ENCODE measurements at regions not wholly inside any gene's neighbourhood (a gene's known extent, or its start where the extent isn't known, plus 50 kb on each side); places are given as distances from the start of the nearest gene placed in this dataset.

DNA sequence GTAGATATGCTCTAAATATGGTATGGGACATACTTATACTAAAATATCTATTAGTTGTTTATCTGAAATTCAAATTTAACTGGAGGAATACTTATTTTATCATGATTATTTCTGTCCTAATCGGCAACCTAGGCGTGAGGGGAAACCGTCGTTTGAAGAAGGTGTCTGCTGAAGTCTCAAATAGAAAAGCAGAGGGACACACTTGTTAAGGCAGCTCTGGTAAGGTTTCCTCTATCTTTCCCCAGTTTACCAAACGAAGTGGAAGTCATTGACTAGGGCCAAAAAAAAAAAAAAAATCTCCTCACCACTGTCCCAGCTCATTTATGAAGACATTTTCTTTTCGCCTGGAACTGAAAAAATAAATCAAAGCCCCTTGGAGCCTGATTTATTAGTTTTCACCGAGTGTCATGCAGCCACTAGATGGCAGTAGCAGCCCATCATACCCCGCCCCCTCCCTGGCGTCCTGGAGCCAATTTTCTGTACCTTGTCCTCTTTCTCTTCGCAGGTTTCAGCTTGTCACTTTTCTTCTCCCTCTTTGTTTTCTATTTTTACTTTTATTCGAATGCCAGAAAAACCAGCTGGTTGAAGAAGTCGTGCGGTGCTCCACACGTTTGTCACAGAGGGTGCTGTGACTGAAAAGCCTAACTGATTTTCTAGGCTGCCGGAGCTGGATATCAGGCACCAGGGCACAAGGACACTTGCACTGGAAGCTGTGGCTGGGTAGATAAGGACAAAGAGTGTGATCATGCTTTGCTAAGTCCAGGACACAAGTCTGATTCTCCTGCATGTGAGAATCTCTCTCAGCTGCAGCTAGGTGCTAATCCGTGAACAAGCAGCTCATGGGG, 238.7 kb downstream of the ZPLD1 start:
- POLR2A ChIA-PET, result interaction anchor here (0.6 to 0.7 kb wide), 2 partner anchors 12 to 36 kb away, joined by 3 to 4 read pairs; no protein-coding TSS in a partner anchor
- Mint-ChIP-seq H3K4me3 (no peak overlapping the region), H3K9me3 (no peaks in the 10 kb centered on the region), H3K4me1 (peaks cover 3% of the 10 kb centered on the region), H3K27ac (no peak overlapping the region), H3K27me3 (peaks cover 2% of the 10 kb centered on the region), H3K36me3 (ENCODE audit: low read depth) (no peaks in the 10 kb centered on the region)
- DNase-seq, result peak; percentile 59
- CTCF ChIA-PET, result interaction anchor here (0.6 kb wide), 3 partner anchors 244 to 1727 kb away, joined by 3 to 4 read pairs (median 3); no protein-coding TSS in a partner anchor

DNA sequence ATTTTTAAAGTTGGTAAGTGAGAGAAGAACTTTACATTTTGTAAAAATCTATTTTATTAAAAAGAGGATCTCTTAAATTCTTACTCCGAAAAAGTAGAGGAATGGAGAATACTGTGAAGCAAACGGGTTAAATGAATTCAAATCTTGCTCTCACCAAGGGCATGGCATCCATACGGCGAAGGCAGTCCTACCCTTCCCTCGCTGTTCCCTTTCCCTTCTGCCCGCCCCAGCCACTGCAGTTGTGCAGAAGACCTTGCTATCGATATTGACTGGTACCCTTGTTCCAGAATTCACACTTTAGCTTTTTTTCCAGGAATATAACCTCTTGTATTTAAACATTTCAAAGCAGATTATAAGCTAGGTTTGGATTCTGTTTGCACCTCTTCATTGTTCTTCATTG, 239.5 kb downstream of the ZPLD1 start:
- Mint-ChIP-seq H3K9me3 (no peaks in the 10 kb centered on the region), H3K27me3 (peaks cover 2% of the 10 kb centered on the region), H3K27ac (no peak overlapping the region), H3K4me1 (peaks cover 3% of the 10 kb centered on the region), H3K36me3 (ENCODE audit: low read depth) (no peaks in the 10 kb centered on the region), H3K4me3 (no peak overlapping the region)
- ChIA-PET CTCF (no interaction called here), POLR2A (no interaction called here)
- DNase-seq, result no peak

DNA sequence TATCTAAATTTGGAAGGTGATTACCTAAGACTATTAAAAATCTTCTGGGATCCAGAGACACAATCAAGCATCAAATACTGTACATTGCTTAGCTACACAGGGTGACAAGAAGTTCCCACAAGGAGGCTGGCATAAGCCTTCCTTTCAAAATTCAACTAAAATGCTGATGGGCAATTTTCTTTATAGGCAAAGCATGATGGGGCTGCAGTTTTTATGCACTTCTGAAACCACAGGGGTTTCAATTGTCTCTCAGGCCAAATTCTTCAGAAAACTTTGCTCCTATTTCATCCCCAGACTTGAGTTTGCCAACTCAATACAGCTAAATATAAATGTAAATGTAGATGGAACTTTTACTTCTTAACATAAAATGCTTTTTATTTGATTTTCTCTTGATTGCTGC, 241.6 kb downstream of the ZPLD1 start:
- CTCF ChIA-PET, result no interaction called here
- no peak for DNase-seq
- POLR2A ChIA-PET, result no interaction called here
- Mint-ChIP-seq H3K27ac (no peak overlapping the region), H3K9me3 (no peaks in the 10 kb centered on the region), H3K36me3 (ENCODE audit: low read depth) (no peaks in the 10 kb centered on the region), H3K4me1 (peaks cover 3% of the 10 kb centered on the region), H3K27me3 (peaks cover 2% of the 10 kb centered on the region), H3K4me3 (no peak overlapping the region)

DNA sequence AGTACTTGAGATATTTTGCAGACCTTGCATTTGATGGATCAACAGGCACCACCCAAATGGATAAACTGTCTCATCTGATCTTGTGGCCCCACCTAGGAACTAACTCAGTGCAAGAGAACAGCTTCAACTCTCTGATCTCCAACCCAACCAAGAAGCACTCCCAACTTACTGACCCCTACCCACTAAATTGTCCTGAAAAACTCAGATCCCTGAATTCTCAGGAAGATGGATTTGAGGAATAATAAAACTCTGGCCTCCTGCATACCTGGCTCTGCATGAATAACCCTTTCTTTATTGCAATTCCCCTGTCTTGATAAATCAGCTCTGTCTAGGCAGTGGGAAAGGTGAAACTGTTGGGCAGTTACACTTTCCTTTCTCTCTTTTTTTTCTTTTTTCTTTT, 247.9 kb downstream of the ZPLD1 start:
- no peaks in the 10 kb centered on the region for H3K4me1 Mint-ChIP-seq
- ChIA-PET POLR2A (no interaction called here), CTCF (no interaction called here)
- H3K27ac Mint-ChIP-seq, result no peak overlapping the region
- H3K9me3 Mint-ChIP-seq, result no peaks in the 10 kb centered on the region
- H3K36me3 Mint-ChIP-seq (ENCODE audit: low read depth), result no peaks in the 10 kb centered on the region
- H3K27me3 Mint-ChIP-seq, result peaks cover 9% of the 10 kb centered on the region
- no peak for DNase-seq
- H3K4me3 Mint-ChIP-seq, result no peak overlapping the region

DNA sequence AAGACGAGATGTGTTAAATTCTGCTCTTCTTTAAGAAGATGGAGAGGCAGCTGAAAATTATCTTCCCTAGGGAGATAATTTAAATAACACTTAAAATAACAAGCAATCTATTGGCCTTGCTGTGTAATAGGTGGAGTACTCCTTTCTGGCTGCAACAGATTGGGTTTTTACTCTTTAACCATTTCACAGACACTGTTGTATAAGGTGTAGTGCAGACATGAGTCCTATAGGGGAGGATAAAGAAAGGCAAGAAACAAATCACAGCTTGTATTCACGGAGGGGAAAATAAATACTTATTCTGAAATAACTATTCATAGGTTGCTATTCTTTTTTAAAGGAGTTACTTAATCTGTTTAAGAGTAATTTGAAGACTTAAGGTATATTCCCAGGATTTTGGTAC, 252.0 kb downstream of the ZPLD1 start:
- Mint-ChIP-seq H3K9me3 (no peaks in the 10 kb centered on the region), H3K27ac (no peak overlapping the region), H3K36me3 (ENCODE audit: low read depth) (no peaks in the 10 kb centered on the region), H3K4me1 (no peaks in the 10 kb centered on the region), H3K4me3 (no peak overlapping the region), H3K27me3 (peaks cover 9% of the 10 kb centered on the region)
- ChIA-PET CTCF (no interaction called here), POLR2A (no interaction called here)
- DNase-seq, result no peak

DNA sequence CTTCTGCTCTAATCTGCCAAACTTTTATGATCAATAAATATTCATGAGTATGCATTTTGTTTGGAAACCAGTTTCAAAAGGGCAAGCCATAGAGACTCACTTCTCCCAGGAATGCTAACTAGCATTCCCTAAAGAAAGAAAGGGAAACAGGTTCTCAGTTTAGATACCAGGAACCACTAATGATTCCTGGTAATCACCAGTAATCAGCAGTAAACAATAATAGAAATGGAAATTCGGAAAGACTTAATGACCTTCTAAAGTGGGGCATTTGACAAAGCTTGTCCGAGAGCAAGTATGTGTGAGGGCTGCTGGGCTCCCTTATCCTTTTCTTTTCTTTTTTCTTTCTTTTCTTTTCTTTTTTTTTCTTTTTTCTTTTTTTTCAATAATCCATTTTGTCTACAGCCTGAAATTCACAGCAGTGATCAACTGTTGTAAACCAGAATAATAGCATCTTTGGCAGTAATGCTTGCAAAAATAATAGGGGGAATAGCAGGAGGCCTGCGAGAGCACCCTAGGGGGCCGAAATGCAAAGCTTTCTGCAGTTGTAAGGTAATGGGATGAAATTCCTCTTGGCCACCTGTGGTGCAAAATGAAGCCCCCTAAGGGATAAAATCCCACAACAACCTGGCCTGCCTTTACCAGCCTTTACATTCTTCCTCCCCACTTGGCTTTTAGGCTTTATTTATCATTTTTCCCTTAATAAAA, 253.2 kb downstream of the ZPLD1 start:
- Mint-ChIP-seq H3K4me1 (no peaks in the 10 kb centered on the region), H3K9me3 (no peaks in the 10 kb centered on the region), H3K27me3 (peaks cover 4% of the 10 kb centered on the region), H3K36me3 (ENCODE audit: low read depth) (no peaks in the 10 kb centered on the region), H3K27ac (no peak overlapping the region), H3K4me3 (no peak overlapping the region)
- ChIA-PET POLR2A (no interaction called here), CTCF (no interaction called here)
- no peak for DNase-seq

DNA sequence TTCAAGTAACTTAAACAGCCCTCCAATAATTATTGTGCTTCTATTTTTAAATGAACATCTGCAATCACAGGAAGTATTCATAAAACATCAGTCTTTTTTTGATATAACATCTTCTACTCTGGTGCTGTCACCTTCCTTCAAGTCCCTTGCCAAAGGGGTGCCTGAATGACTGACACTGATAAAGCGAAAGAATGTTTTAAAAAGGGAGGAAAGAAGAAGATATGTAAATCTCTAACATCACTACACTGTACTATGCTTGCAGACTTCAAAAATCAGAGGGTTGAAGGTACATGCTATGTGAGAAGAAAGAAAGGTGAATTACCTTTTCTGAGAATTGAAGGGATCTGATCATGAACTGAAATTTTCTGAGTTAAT, 253.7 kb downstream of the ZPLD1 start:
- Mint-ChIP-seq H3K4me3 (no peak overlapping the region), H3K4me1 (no peaks in the 10 kb centered on the region), H3K9me3 (no peaks in the 10 kb centered on the region), H3K36me3 (ENCODE audit: low read depth) (no peaks in the 10 kb centered on the region), H3K27ac (no peak overlapping the region), H3K27me3 (peaks cover 4% of the 10 kb centered on the region)
- POLR2A ChIA-PET, result no interaction called here
- no peak for DNase-seq
- CTCF ChIA-PET, result no interaction called here

DNA sequence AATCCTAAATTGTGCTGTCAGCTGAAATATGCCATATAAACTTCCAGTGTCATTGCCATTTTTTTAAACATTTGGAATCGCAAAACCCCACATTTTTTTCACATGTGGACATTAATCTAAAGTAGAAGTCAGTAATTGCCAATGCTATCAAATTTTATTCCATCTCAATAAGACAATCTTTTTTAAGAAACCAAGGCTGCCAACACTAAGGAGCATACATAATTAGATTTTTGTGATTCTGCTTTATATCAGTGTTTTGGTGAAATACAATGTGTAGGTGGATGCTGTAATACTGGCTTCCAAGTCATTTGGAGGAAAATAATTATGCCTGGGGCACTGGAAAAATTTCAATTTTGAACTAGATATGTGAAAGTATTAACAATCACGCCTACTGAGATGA, 256.7 kb downstream of the ZPLD1 start:
- Mint-ChIP-seq H3K27ac (no peak overlapping the region), H3K9me3 (no peaks in the 10 kb centered on the region), H3K36me3 (ENCODE audit: low read depth) (no peaks in the 10 kb centered on the region), H3K4me3 (no peak overlapping the region), H3K4me1 (no peaks in the 10 kb centered on the region), H3K27me3 (peaks cover 4% of the 10 kb centered on the region)
- no peak for DNase-seq
- POLR2A ChIA-PET, result no interaction called here
- CTCF ChIA-PET, result no interaction called here

DNA sequence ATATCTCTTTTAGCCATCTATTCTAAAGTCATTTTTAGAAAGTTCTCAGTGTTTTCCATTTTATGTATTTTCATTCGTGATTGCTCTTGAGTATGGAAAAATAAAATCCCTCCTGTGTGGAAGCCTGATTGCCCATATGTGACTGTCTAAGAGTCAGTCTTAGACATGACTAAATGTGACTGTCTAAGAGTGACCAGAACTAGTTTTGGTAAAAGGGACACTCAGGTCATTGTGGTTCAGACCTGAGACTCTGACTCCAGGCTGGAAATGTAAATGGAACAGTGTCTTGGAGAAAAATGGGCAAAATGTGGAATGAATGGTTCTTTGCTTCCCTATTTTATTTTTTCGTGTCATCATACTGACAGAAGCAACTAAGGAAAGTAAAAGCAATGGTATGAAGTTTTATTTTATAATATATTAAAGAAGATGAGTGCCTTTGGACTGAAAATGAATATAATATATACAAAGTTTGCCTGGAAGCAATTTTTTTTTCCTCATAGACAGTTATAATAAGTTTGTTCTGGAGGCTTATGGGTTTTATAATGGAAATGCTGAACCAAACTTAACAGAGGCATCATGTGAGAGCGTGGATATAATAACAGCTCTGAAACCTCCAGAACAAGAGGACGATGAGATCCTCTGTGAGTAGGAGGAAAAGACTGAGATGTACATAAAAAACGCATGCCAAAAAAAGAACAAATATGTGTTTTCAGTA, 264.4 kb downstream of the ZPLD1 start:
- H3K27me3 Mint-ChIP-seq, result peaks cover 2% of the 10 kb centered on the region
- H3K36me3 Mint-ChIP-seq (ENCODE audit: low read depth), result no peaks in the 10 kb centered on the region
- no peaks in the 10 kb centered on the region for H3K9me3 Mint-ChIP-seq
- H3K4me3 Mint-ChIP-seq, result no peak overlapping the region
- DNase-seq, result no peak
- ChIA-PET CTCF (no interaction called here), POLR2A (no interaction called here)
- H3K27ac Mint-ChIP-seq, result no peak overlapping the region
- no peaks in the 10 kb centered on the region for H3K4me1 Mint-ChIP-seq

DNA sequence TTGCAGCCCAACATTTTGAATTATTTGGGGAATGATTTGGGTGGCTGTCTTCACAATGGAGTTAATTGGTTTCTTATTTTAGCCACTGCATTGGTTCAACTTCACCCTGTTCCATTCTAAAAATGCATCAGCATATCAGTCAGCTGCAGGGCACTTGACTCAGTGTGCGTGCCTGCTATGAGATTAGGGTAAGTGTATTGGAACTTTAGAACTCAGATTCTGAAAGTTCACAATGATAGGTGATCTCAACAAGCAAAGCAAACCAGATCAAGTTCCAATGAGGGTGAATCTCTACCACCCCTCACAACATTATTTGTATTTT, 265.0 kb downstream of the ZPLD1 start:
- Mint-ChIP-seq H3K4me3 (no peak overlapping the region), H3K4me1 (no peaks in the 10 kb centered on the region), H3K36me3 (ENCODE audit: low read depth) (no peaks in the 10 kb centered on the region), H3K27me3 (peaks cover 2% of the 10 kb centered on the region), H3K9me3 (no peaks in the 10 kb centered on the region), H3K27ac (no peak overlapping the region)
- DNase-seq, result no peak
- ChIA-PET CTCF (no interaction called here), POLR2A (no interaction called here)

DNA sequence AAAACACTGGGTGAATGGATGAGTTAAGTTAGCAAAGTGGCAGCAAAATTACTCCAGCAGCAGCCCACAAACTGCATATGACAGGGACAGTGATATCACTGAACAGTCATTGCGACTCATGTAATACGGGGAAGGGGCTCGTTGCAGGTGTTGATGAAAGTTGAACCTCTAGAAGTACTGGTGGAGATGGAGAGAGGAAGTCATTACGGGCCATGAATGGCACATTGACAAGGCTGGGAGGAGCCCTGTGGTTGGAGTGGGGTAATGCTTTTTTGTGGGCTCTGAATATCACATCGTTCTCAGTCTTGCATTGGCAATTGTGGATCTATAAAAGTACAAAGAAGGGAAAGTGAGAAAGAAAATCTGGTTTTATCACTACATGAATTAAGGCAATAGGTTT, 278.1 kb downstream of the ZPLD1 start:
- CTCF ChIA-PET, result no interaction called here
- DNase-seq, result no peak
- Mint-ChIP-seq H3K36me3 (ENCODE audit: low read depth) (no peaks in the 10 kb centered on the region), H3K9me3 (no peaks in the 10 kb centered on the region), H3K27me3 (peaks cover 5% of the 10 kb centered on the region), H3K27ac (no peak overlapping the region), H3K4me3 (no peak overlapping the region), H3K4me1 (peaks cover 4% of the 10 kb centered on the region)
- POLR2A ChIA-PET, result no interaction called here

DNA sequence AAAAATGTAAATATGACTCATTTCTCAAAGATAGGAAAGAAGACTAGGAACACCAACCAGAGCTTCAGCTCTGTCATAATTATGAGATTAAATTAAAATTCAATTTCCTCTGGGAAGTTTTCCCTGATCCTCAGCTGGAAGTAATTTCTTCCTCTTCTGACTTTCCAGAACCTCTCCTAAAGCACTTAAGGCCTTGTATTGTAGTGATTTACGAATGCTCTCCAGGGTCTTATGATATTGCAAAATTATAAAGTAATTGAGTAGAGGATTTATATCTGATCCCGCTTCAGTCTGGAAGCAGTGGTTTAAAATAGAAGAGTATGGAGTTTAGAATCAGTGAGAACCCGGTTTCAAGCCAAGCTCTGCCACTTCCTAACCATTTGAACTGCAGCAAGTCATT, 279.8 kb downstream of the ZPLD1 start:
- CTCF ChIA-PET, result no interaction called here
- POLR2A ChIA-PET, result no interaction called here
- Mint-ChIP-seq H3K27ac (no peak overlapping the region), H3K27me3 (peaks cover 5% of the 10 kb centered on the region), H3K4me1 (peaks cover 4% of the 10 kb centered on the region), H3K36me3 (ENCODE audit: low read depth) (no peaks in the 10 kb centered on the region), H3K4me3 (no peak overlapping the region), H3K9me3 (no peaks in the 10 kb centered on the region)
- no peak for DNase-seq

DNA sequence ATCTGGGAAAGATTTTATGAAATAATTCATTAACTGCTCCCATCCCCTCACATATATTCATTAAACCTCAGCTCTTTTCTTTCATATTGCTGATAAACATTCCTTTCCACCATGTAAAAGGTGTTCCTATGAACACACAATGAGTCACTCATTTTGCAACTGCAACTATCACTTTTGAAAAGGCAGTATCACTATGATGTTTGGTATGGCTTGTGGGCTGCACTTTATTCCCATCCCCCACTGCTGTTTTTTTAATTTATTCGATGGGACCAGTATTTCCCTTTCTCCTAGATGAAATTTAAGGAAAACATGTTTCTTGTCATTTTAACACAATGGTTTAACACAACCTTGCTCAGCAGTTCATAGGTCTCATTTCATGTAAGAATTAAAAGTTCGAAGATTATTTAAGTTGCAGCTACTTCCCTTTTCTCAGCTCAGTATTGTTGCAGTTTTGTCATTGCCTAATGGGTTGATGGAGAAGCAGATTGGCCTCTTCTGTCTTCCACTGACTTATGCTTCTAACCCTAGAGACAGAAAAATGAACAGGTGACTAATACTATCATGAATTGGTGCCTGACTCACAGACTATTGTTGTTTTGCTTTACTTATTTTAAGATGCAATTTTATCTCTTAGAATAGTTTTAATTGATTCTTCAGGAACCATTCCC, 280.3 kb downstream of the ZPLD1 start:
- no peak overlapping the region for H3K4me3 Mint-ChIP-seq
- H3K27me3 Mint-ChIP-seq, result peaks cover 5% of the 10 kb centered on the region
- no peak for DNase-seq
- H3K27ac Mint-ChIP-seq, result no peak overlapping the region
- ChIA-PET CTCF (no interaction called here), POLR2A (no interaction called here)
- no peaks in the 10 kb centered on the region for H3K9me3 Mint-ChIP-seq
- H3K36me3 Mint-ChIP-seq (ENCODE audit: low read depth), result no peaks in the 10 kb centered on the region
- peaks cover 4% of the 10 kb centered on the region for H3K4me1 Mint-ChIP-seq

All from activated CD4-positive, alpha-beta T cell treated with anti-CD3 and anti-CD28 coated beads, Interleukin-2, amount 10 ng/mL, durations not matched to agents 7 days and 5 days (primary cell).